Neural progenitor cell (in vitro differentiated cells): ENCODE measurements at regions not wholly inside any gene's neighbourhood (a gene's known extent, or its start where the extent isn't known, plus 50 kb on each side); places are given as distances from the start of the nearest gene placed in this dataset. TPM values are rescaled to one million over a fixed set of nuclear protein-coding genes. Genes with fewer than 3 reads are reported as not detected.

Experiments
- DNase-seq: peaks from one replicate; pipeline ENCODE4 v3.0.0-alpha.2; 2016; ENCODE audit warnings: low spot score
- H2AFZ ChIP-seq: fragments of 200-600 bp; sonication (generic); replicated peaks from 2 replicates; pipeline ENCODE4 v1.6.1; 2016; ENCODE audit warnings: antibody characterized with exemption
- H3F3A ChIP-seq: fragments of 200-600 bp; sonication (generic); 2 replicates; pipeline ENCODE4 v1.6.1; 2016; ENCODE audit warnings: antibody characterized with exemption, low read depth
- H3K27ac ChIP-seq: fragments of 200-600 bp; sonication (generic); 2 replicates; pipeline ENCODE4 v1.5.1; 2016; ENCODE audit warnings: mild to moderate bottlenecking
- H3K27me3 ChIP-seq: fragments of 200-600 bp; sonication (generic); 2 replicates; pipeline ENCODE4 v1.6.1; 2016; ENCODE audit warnings: mild to moderate bottlenecking, moderate library complexity
- H3K36me3 ChIP-seq: fragments of 200-600 bp; sonication (generic); 2 replicates; pipeline ENCODE4 v1.5.1; 2016
- H3K4me1 ChIP-seq: fragments of 200-600 bp; sonication (generic); 2 replicates; pipeline ENCODE4 v1.6.1; 2016; ENCODE audit warnings: mixed run types
- H3K4me2 ChIP-seq: fragments of 200-600 bp; sonication (generic); 2 replicates; pipeline ENCODE4 v1.6.1; 2016
- H3K4me3 ChIP-seq: fragments of 200-600 bp; sonication (generic); 2 replicates; pipeline ENCODE4 v1.5.1; 2016
- H3K79me2 ChIP-seq: fragments of 200-600 bp; sonication (generic); 2 replicates; pipeline ENCODE4 v1.6.1; 2016; ENCODE audit warnings: low read depth
- H3K9ac ChIP-seq: fragments of 200-600 bp; sonication (generic); 2 replicates; pipeline ENCODE4 v1.6.1; 2016
- H3K9me3 ChIP-seq: fragments of 200-600 bp; sonication (generic); 2 replicates; pipeline ENCODE4 v1.5.1; 2016; ENCODE audit warnings: low read depth
- H4K20me1 ChIP-seq: fragments of 200-600 bp; sonication (generic); 2 replicates; pipeline ENCODE4 v1.6.1; 2016; ENCODE audit warnings: low read depth
- H3K27ac Mint-ChIP-seq: 3 replicates; pipeline ENCODE4 v1.8.0; 2021; ENCODE audit warnings: mixed read lengths
- H3K27me3 Mint-ChIP-seq: 2 replicates; pipeline ENCODE4 v1.8.0; 2022; ENCODE audit warnings: low read depth, mild to moderate bottlenecking, inconsistent platforms, moderate library complexity, mixed read lengths; ENCODE audit not compliant: insufficient read depth
- H3K36me3 Mint-ChIP-seq: 3 replicates; pipeline ENCODE4 v1.8.0; 2021; ENCODE audit warnings: mixed read lengths
- H3K4me1 Mint-ChIP-seq: 3 replicates; pipeline ENCODE4 v1.8.0; 2021; ENCODE audit warnings: mixed read lengths
- H3K4me3 Mint-ChIP-seq: 3 replicates; pipeline ENCODE4 v1.8.0; 2021; ENCODE audit warnings: mild to moderate bottlenecking, moderate library complexity, mixed read lengths
- H3K9me3 Mint-ChIP-seq: 3 replicates; pipeline ENCODE4 v1.8.0; 2020; ENCODE audit warnings: mixed read lengths
- EZH2 ChIP-seq: fragments of 200-600 bp; sonication (generic); IDR thresholded peaks from 2 replicates; pipeline ENCODE4 v1.6.1; 2017; ENCODE audit warnings: antibody characterized with exemption, mild to moderate bottlenecking, moderate library complexity
- EZH2phosphoT487 ChIP-seq: fragments of 200-600 bp; sonication (generic); IDR thresholded peaks from 2 replicates; pipeline ENCODE4 v1.6.1; 2017; ENCODE audit warnings: antibody characterized with exemption
- small RNA-seq: library from RNA; depleted of rRNA; stranded (forward); fragments of <200 nt; gene quantifications from one replicate; pipeline ENCODE3, GENCODE V24; 2015
- TF ChIP-seq, protein P1 (sequence below): fragments of 200-600 bp; sonication (generic); IDR thresholded peaks from 2 replicates; pipeline ENCODE4 v1.5.1; 2017; ENCODE audit warnings: antibody characterized with exemption, mild to moderate bottlenecking

- Mint-ChIP-seq H3K27ac (no peak overlapping the region), H3K4me1 (no peaks in the 10 kb centered on the region), H3K27me3 (peaks cover 24% of the 10 kb centered on the region), H3K36me3 (no peaks in the 10 kb centered on the region), H3K4me3 (no peak overlapping the region), H3K9me3 (no peaks in the 10 kb centered on the region)
- Histone ChIP-seq H4K20me1 (no peaks in the 10 kb centered on the region), H2AFZ (no peak overlapping the region), H3K4me2 (no peak overlapping the region), H3K9me3 (no peaks in the 10 kb centered on the region), H3K4me1 (no peaks in the 10 kb centered on the region), H3K27me3 (no peaks in the 10 kb centered on the region), H3F3A (no peaks in the 10 kb centered on the region), H3K36me3 (no peaks in the 10 kb centered on the region), H3K4me3 (no peak overlapping the region), H3K79me2 (no peaks in the 10 kb centered on the region), H3K27ac (no peak overlapping the region), H3K9ac (no peak overlapping the region)
- no peak for DNase-seq
- TF ChIP-seq, protein P1, sequence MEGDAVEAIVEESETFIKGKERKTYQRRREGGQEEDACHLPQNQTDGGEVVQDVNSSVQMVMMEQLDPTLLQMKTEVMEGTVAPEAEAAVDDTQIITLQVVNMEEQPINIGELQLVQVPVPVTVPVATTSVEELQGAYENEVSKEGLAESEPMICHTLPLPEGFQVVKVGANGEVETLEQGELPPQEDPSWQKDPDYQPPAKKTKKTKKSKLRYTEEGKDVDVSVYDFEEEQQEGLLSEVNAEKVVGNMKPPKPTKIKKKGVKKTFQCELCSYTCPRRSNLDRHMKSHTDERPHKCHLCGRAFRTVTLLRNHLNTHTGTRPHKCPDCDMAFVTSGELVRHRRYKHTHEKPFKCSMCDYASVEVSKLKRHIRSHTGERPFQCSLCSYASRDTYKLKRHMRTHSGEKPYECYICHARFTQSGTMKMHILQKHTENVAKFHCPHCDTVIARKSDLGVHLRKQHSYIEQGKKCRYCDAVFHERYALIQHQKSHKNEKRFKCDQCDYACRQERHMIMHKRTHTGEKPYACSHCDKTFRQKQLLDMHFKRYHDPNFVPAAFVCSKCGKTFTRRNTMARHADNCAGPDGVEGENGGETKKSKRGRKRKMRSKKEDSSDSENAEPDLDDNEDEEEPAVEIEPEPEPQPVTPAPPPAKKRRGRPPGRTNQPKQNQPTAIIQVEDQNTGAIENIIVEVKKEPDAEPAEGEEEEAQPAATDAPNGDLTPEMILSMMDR: no peak
- TF ChIP-seq EZH2phosphoT487: no peak
- no peak for TF ChIP-seq EZH2
Observed at GRCh38 chr20:50459124-50459918, 50.9 kb upstream of the PTPN1 start.

- H2AFZ ChIP-seq: no peak overlapping the region
- Mint-ChIP-seq H3K4me1 (no peaks in the 10 kb centered on the region), H3K36me3 (no peaks in the 10 kb centered on the region), H3K9me3 (no peaks in the 10 kb centered on the region), H3K27me3 (peaks cover 26% of the 10 kb centered on the region), H3K27ac (no peak overlapping the region), H3K4me3 (no peak overlapping the region)
- no peak overlapping the region for H3K27ac ChIP-seq
- H3K9me3 ChIP-seq: no peaks in the 10 kb centered on the region
- H3K4me1 ChIP-seq: no peaks in the 10 kb centered on the region
- H3K27me3 ChIP-seq: no peaks in the 10 kb centered on the region
- H3K36me3 ChIP-seq: no peaks in the 10 kb centered on the region
- H3K4me2 ChIP-seq: no peak overlapping the region
- DNase-seq: no peak
- no peak overlapping the region for H3K9ac ChIP-seq
- H3F3A ChIP-seq: no peaks in the 10 kb centered on the region
- no peak overlapping the region for H3K4me3 ChIP-seq
- H4K20me1 ChIP-seq: no peaks in the 10 kb centered on the region
- TF ChIP-seq EZH2: no peak
- no peak for TF ChIP-seq EZH2phosphoT487
- TF ChIP-seq, protein P1: no peak
- no peaks in the 10 kb centered on the region for H3K79me2 ChIP-seq
Observed at GRCh38 chr20:50460115-50460607, 50.0 kb upstream of the PTPN1 start.

Small RNAs in the stretch of these regions (small RNA-seq; reads per million reads assigned to genes)
- gene RN7SL636P: not detected
